GM12892 (cell line): ENCODE measurements at regions not wholly inside any gene's neighbourhood (a gene's known extent, or its start where the extent isn't known, plus 50 kb on each side); places are given as distances from the start of the nearest gene placed in this dataset.

Source experiments
- POLR2A ChIP-seq: IDR thresholded peaks from 2 replicates; pipeline ENCODE4 v1.6.1; 2011; ENCODE audit warnings: low read depth, low read length, control low read depth
- POLR2AphosphoS5 ChIP-seq: IDR thresholded peaks from 2 replicates; pipeline ENCODE4 v1.6.1; 2011; ENCODE audit warnings: low read depth, low read length, control low read depth
- TAF1 ChIP-seq: IDR thresholded peaks from 2 replicates; pipeline ENCODE4 v1.6.1; 2011; ENCODE audit warnings: low read depth, mild to moderate bottlenecking, control low read depth, low read length, borderline replicate concordance

DNA sequence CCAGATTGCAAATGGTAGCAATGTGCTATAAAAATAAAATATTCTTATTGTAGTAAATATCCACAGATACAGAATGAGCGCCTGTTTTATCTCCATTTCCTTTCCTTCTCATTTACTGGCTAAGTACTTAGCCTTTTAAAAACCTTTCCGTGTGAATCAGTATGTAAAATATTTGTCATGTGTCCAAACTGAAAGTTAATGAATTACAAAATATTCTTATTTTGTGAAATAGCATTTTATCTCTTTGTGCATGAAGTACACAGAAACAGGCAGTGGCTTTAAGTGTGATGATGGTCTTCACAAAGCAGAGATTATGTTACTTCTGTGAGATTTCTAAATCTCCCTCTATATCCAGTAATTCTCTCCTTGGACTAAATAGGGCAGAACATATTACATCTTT is 56.7 kb upstream of the KIAA1217 start:
- TF ChIP-seq POLR2A (no peak), TAF1 (no peak), POLR2AphosphoS5 (no peak)
